NCI-H345 treated with DMSO at 0.1 percent for 48 hours (cell line): ENCODE measurements at regions not wholly inside any gene's neighbourhood (a gene's known extent, or its start where the extent isn't known, plus 50 kb on each side); places are given as distances from the start of the nearest gene placed in this dataset.
"Not testable (repeated sequence)": the region's sequence is repeated elsewhere in the genome, so short reads cannot be mapped to it uniquely, and the experiment has no call there.

Experiments used
- DNase-seq: peaks from one replicate; lab custom pipeline; 2025; ENCODE audit not compliant: unreplicated experiment; lab: John Stamatoyannopoulos, UW

GRCh38 chr14:21788687-21789086, 115.1 kb upstream of the OR4E1 start:
- not testable (repeated sequence) for DNase-seq

- DNase-seq = not testable (repeated sequence)
Measured at GRCh38 chr14:21787242-21787641, 113.6 kb upstream of the OR4E1 start.

GRCh38 chr14:21781543-21781942, 107.9 kb upstream of the OR4E1 start:
- no peak for DNase-seq

GRCh38 chr14:21780429-21781084, 106.9 kb upstream of the OR4E1 start:
- no peak for DNase-seq

GRCh38 chr14:21771671-21772070, 98.1 kb upstream of the OR4E1 start:
- DNase-seq = no peak

- DNase-seq = no peak
Measured at GRCh38 chr14:21768875-21769257, 95.2 kb upstream of the OR4E1 start.

GRCh38 chr14:21768116-21768874, 94.7 kb upstream of the OR4E1 start:
- peak; percentile 6 for DNase-seq

- not testable (repeated sequence) for DNase-seq
Measured at GRCh38 chr14:21760360-21760759, 86.7 kb upstream of the OR4E1 start.

GRCh38 chr14:21749306-21749868, 75.8 kb upstream of the OR4E1 start:
- DNase-seq = no peak

GRCh38 chr14:21748869-21749303, 75.3 kb upstream of the OR4E1 start:
- peak; percentile 29 for DNase-seq

GRCh38 chr14:21735639-21736307, 62.2 kb upstream of the OR4E1 start:
- DNase-seq = no peak

- no peak for DNase-seq
Measured at GRCh38 chr14:21735200-21735599, 61.6 kb upstream of the OR4E1 start.

- peak; percentile 15 for DNase-seq
Measured at GRCh38 chr14:21734457-21735074, 60.9 kb upstream of the OR4E1 start.

GRCh38 chr14:21729703-21730233, 56.1 kb upstream of the OR4E1 start:
- DNase-seq = no peak

- no peak for DNase-seq
Measured at GRCh38 chr14:21725250-21725649, 51.6 kb upstream of the OR4E1 start.

GRCh38 chr14:21724090-21724973, 50.7 kb upstream of the OR4E1 start:
- no peak for DNase-seq

GRCh38 chr14:21723431-21724045, 49.9 kb upstream of the OR4E1 start:
- no peak for DNase-seq
